Stimulated activated naive B cell treated with anti-CD40 and anti-IgM and Interleukin-4, amounts not matched to agents 10 μg/mL and 1 μg/mL and 100 μg/mL, for 72 hours (primary cell): ENCODE measurements at regions not wholly inside any gene's neighbourhood (a gene's known extent, or its start where the extent isn't known, plus 50 kb on each side); places are given as distances from the start of the nearest gene placed in this dataset.

Experiments used
- ATAC-seq, 2 donors: fragments of 150-1000 bp; cut with Tn5 transposase; replicated peaks; 2 replicates each; pipeline ENCODE4 v1.10.0; 2021; ENCODE audit warnings: moderate library complexity in 1 of 2
- DNase-seq: peaks from one replicate; pipeline ENCODE4 v3.0.0; 2021
- H3K27ac Mint-ChIP-seq: one replicate; pipeline ENCODE4 v1.8.0; 2022; ENCODE audit warnings: mild to moderate bottlenecking, mixed read lengths
- H3K27me3 Mint-ChIP-seq, 2 donors: one replicate each; pipeline ENCODE4 v1.8.0; 2022; ENCODE audit warnings: mixed read lengths in 2 of 2
- H3K36me3 Mint-ChIP-seq, 2 donors: one replicate each; pipeline ENCODE4 v1.8.0; 2022; ENCODE audit warnings: mixed read lengths in 2 of 2, mild to moderate bottlenecking in 1 of 2
- H3K4me1 Mint-ChIP-seq, 2 donors: one replicate each; pipeline ENCODE4 v1.8.0; 2022; ENCODE audit warnings: mixed read lengths in 2 of 2, mild to moderate bottlenecking in 1 of 2
- H3K4me3 Mint-ChIP-seq, 2 donors: one replicate each; pipeline ENCODE4 v1.8.0; 2022; ENCODE audit warnings: mild to moderate bottlenecking in 2 of 2, mixed read lengths in 2 of 2, moderate library complexity in 1 of 2
- H3K9me3 Mint-ChIP-seq, 2 donors: one replicate each; pipeline ENCODE4 v1.8.0; 2022; ENCODE audit warnings: mixed read lengths in 2 of 2, mild to moderate bottlenecking in 1 of 2

DNA sequence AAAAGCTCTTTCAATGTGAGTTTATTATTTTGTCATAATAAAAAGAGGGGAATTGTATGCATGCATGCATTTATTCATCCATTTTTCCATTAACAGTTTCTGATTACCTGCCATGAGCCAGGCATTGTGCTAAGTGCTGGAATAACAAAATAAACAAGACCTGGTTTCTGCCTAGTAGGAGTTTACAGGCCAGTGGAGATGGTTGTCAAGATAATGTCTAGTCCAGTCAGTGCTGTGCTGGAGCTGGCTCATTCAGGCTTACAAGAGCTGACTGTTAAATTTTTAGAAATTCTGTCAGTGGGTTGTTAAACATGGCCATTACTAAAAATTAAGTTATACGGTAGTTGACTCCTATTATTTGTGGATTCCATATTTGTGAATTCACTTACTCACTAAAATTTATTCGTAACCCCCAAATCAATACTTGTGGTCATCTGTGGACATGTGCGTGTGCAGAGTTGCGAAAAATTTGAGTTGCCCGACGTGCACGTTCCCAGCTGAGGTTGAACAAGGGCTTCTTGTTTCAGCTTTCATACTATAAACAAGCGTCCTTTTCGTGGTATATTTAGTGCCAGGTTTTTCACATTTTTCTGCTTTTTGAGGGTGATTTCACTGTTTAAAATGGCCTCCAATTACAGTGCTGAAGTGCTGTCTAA, 172.3 kb upstream of the RPS6KA3 start:
- H3K9me3 Mint-ChIP-seq = no peaks in the 10 kb centered on the region
- H3K4me1 Mint-ChIP-seq = no peaks in the 10 kb centered on the region
- no peak overlapping the region for H3K4me3 Mint-ChIP-seq
- DNase-seq (no peak), ATAC-seq (no peak)
- peaks cover 0 to 17% of the 10 kb centered on the region in 2 donors for H3K27me3 Mint-ChIP-seq
- no peak overlapping the region for H3K27ac Mint-ChIP-seq
- no peaks in the 10 kb centered on the region for H3K36me3 Mint-ChIP-seq

DNA sequence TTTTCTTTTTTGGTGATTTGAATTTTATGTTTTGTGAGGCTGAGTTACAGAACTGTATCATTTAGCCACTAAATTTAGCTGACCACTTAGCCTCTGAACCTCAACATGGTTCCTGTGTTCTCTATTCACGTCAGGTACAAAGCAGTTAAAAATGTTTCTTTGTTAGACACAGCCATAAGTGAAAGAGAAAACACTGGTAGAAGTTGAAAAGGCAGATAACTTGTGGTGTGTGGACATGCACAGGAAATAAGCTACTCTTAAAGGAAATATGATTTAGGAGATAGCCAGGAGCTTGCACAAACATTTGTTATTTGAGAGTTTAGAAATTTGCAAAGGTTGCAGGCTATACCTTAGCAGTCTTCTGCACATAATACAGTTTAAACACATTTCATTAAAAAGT, 171.0 kb upstream of the RPS6KA3 start:
- H3K9me3 Mint-ChIP-seq = no peaks in the 10 kb centered on the region
- ATAC-seq = no peak
- H3K27me3 Mint-ChIP-seq = peaks cover 0 to 7% of the 10 kb centered on the region in 2 donors
- no peak overlapping the region for H3K4me3 Mint-ChIP-seq
- no peaks in the 10 kb centered on the region for H3K36me3 Mint-ChIP-seq
- no peak overlapping the region for H3K27ac Mint-ChIP-seq
- no peak for DNase-seq
- peaks cover 3 to 6% of the 10 kb centered on the region in 2 donors for H3K4me1 Mint-ChIP-seq

DNA sequence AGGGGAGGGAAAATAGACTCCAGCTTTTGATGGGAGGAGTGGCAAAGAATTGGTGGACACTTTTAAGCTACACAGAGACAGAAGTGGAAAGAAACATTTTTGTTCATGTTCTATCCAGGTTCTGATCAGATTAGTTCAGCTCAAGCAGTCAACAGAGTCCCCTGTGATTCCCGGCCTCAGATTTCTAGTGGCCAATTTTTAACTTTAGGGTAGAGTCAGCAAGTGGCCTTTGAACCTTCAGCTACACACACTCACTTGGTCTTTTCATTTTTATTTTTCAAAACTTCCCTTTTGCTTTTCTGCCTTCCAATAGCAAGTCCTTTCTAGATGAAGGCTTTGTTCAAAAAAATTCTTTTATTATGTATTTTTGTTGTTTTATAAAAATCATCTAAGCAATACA, 169.2 kb upstream of the RPS6KA3 start:
- Mint-ChIP-seq H3K9me3 (no peaks in the 10 kb centered on the region), H3K27me3 (peaks cover 0 to 7% of the 10 kb centered on the region in 2 donors), H3K27ac (no peak overlapping the region), H3K36me3 (no peaks in the 10 kb centered on the region), H3K4me1 (peaks cover 3 to 6% of the 10 kb centered on the region in 2 donors), H3K4me3 (no peak overlapping the region)
- no peak for ATAC-seq
- DNase-seq = no peak

DNA sequence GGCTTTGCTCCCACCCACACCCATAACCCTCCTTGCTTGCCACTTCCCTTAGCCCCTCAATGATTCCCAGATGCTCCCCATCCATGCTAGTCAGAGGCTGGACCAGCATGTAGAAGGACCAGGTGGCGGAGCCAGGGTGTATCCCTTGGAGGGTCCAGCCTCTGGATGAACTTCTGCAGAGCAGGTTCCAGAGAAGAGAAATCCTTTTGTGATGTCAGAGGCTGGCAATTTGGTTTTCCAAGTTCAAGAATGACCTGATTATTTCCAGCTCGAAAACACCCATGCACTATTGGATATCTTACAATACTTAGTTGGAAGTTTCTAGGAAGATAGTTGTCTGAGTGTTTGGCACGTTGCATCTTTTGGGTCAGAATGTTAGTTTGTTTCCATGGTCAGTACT, 168.3 kb upstream of the RPS6KA3 start:
- peaks cover 0 to 3% of the 10 kb centered on the region in 2 donors for H3K27me3 Mint-ChIP-seq
- peaks cover 3 to 6% of the 10 kb centered on the region in 2 donors for H3K4me1 Mint-ChIP-seq
- H3K36me3 Mint-ChIP-seq = no peaks in the 10 kb centered on the region
- ATAC-seq (no peak), DNase-seq (no peak)
- no peak overlapping the region for H3K4me3 Mint-ChIP-seq
- H3K27ac Mint-ChIP-seq = no peak overlapping the region
- no peaks in the 10 kb centered on the region for H3K9me3 Mint-ChIP-seq

DNA sequence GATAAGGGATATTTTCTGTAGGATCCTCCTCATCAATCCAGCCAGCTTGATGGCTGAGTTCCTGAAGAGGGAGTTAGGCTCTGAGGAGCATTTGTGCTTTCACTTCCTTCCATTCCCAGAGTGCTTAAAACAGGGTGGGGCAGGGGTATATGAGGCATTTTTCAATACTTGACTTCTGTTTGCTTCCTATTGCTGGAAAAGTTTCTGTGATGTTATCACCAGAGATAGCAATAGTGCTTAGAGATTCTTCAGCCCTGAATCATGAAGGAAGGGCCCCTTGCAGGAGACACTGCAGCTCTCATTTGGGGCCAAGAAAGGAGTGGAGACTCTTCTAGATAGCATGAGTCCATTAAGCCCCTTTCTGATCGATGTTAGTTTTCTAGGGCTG, 166.7 kb upstream of the RPS6KA3 start:
- Mint-ChIP-seq H3K27me3 (peaks cover 0 to 3% of the 10 kb centered on the region in 2 donors), H3K27ac (no peak overlapping the region), H3K4me3 (no peak overlapping the region), H3K9me3 (no peaks in the 10 kb centered on the region), H3K4me1 (peaks cover 3 to 6% of the 10 kb centered on the region in 2 donors), H3K36me3 (no peaks in the 10 kb centered on the region)
- ATAC-seq (peak in 1 of 2 donors; percentile 24), DNase-seq (no peak)

DNA sequence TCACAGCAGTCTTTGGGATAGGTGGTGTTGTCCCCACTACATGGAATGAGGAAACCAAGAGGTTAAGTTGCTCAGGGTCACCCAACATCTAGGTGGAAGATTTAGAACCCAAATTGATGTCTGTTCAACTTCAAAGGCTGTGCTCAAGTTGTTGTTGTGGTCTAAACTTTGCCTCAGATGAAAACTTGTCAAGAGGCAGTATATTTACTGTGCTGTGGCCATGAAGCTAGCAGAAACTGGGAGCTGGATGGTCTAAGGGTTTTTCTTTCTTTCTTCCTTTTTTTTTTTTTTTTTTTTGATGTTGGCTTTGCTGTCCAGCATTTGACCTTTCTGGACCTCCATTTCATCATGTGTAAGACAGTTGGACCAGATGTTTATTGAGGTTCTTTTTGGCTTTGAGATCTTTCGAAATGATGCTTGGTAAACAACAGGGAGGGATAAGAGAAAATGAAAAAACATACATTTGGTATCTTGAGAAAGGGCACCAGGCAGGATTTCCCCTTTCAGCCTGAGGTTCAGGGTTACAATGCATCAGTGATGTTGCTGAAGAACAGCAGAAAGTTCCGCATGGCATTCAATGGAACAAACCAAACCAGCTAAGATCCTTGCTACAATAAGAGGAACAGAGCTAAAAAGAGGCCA, 166.2 kb upstream of the RPS6KA3 start:
- peaks cover 3 to 6% of the 10 kb centered on the region in 2 donors for H3K4me1 Mint-ChIP-seq
- peak overlapping the region in 1 of 2 donors; percentile 53 for H3K4me3 Mint-ChIP-seq
- H3K27ac Mint-ChIP-seq = peak overlapping the region; percentile 86
- H3K9me3 Mint-ChIP-seq = no peaks in the 10 kb centered on the region
- ATAC-seq (peak; percentile 84 to 89), DNase-seq (no peak)
- no peaks in the 10 kb centered on the region for H3K36me3 Mint-ChIP-seq
- H3K27me3 Mint-ChIP-seq = peaks cover 0 to 3% of the 10 kb centered on the region in 2 donors

DNA sequence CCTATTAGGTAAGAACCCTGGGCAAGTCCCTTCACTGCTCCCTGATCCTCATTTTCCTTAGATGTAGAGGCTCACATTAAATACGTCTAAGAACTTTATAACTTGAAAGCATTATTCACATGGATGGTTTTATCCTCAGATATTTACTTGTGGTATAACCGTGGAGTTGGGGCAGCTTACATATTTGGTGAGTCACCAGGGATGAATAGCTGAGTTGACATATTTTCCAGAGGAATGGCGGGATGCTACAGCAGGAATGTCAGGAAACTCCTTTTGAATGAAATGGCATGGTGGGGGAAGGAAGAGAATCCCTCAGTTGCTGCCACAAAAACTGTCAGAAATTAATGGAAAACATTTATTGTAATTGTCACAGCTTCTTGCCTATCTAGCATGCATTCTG, 165.3 kb upstream of the RPS6KA3 start:
- H3K27ac Mint-ChIP-seq = no peak overlapping the region
- H3K4me3 Mint-ChIP-seq = no peak overlapping the region
- no peaks in the 10 kb centered on the region for H3K9me3 Mint-ChIP-seq
- H3K27me3 Mint-ChIP-seq = peaks cover 0 to 3% of the 10 kb centered on the region in 2 donors
- no peak for DNase-seq
- H3K36me3 Mint-ChIP-seq = no peaks in the 10 kb centered on the region
- no peak for ATAC-seq
- peaks cover 3 to 12% of the 10 kb centered on the region in 2 donors for H3K4me1 Mint-ChIP-seq

DNA sequence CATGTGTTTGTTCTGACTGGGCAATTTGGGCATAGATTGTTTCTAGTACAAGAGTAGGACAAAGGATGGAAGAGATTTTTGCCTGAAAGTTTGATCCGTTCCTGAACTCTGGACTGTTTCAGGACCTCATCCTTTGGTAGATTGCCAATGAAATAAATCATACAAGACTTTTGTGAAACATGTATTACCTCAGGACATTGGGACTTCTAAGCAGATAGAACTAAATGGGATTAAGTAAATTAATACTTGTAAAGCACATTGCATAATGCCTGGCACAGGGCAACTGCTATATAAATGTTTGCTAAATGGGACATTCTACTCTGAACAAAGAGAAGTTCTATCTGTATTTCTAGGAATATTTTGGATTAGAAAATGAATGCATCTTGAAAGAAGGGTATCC, 164.8 kb upstream of the RPS6KA3 start:
- H3K27me3 Mint-ChIP-seq = peaks cover 0 to 3% of the 10 kb centered on the region in 2 donors
- no peak overlapping the region for H3K27ac Mint-ChIP-seq
- no peaks in the 10 kb centered on the region for H3K9me3 Mint-ChIP-seq
- ATAC-seq (no peak), DNase-seq (no peak)
- no peak overlapping the region for H3K4me3 Mint-ChIP-seq
- H3K36me3 Mint-ChIP-seq = no peaks in the 10 kb centered on the region
- peaks cover 3 to 14% of the 10 kb centered on the region in 2 donors for H3K4me1 Mint-ChIP-seq

DNA sequence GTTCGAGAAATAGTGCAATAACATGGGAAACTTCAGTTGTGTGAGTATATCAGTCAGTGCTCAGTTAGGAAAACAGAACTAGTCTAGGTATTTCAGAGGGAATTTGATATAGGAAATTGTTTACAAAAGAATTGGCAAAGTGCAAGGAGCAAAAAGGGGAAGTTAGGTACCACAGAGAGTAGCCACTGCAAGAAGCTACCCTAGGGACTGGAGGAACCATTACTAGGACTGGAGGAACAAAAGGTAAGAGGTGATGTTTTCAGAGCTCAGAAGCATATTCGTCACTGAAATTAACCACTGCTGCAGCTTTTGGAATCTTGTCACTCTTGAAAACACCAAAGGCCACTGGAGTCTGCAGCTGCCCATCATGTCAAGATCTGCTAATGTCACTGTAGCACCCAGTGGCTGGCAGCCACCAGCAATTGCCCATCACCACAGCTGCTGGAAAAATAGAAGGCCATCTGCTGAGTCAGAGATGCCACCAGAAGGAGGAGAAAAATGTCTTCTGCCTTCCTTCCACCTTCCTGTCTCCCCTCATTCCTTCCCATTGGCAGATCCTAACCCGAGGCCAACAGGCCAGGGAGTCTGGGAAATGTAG, 160.6 kb upstream of the RPS6KA3 start:
- Mint-ChIP-seq H3K9me3 (no peaks in the 10 kb centered on the region), H3K36me3 (no peaks in the 10 kb centered on the region), H3K4me3 (no peak overlapping the region), H3K4me1 (peaks cover 0 to 8% of the 10 kb centered on the region in 2 donors), H3K27ac (no peak overlapping the region), H3K27me3 (no peaks in the 10 kb centered on the region)
- DNase-seq = no peak
- ATAC-seq = peak; percentile 85 to 89

DNA sequence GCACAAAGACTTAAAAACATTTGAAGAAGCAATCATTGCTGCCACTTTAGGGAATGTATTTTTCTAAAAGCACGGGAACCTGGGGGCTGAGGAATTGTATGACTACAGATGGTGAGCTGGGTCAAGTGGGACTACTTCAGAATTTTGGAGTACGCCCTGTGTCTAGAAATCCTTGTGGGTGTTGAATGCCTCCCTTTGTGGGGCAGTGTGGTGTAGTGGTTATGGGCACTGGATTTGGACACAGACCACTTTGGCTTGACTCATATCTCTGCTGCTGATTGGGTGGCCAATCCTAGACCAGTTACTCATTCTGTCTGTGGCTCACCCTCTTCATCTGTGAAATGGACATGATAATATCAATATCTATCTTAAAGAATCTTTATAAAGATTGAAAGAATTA, 155.0 kb upstream of the RPS6KA3 start:
- H3K27me3 Mint-ChIP-seq = no peaks in the 10 kb centered on the region
- H3K9me3 Mint-ChIP-seq = no peaks in the 10 kb centered on the region
- no peak overlapping the region for H3K27ac Mint-ChIP-seq
- peaks cover 8 to 13% of the 10 kb centered on the region in 2 donors for H3K4me1 Mint-ChIP-seq
- no peak for DNase-seq
- no peaks in the 10 kb centered on the region for H3K36me3 Mint-ChIP-seq
- no peak for ATAC-seq
- H3K4me3 Mint-ChIP-seq = no peak overlapping the region

DNA sequence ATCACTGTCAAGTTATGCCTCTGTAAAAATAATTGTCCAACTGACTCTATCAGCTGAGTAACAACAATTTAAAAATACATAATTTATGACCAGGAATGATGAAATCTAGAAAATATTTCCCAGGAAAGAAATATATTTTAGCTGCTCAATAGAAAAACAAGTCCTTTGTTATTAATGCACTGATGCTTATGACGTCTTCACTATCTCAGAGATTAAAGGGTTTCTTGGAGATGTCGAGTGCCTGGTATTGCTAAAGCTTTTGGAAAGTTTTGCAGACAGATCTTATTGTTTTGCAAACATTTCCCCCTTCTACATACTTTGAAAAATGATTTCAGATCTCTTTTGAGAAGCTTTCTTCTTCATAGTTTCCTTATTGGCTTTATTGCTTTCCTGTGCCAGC, 154.6 kb upstream of the RPS6KA3 start:
- DNase-seq (no peak), ATAC-seq (no peak)
- no peak overlapping the region for H3K27ac Mint-ChIP-seq
- H3K9me3 Mint-ChIP-seq = no peaks in the 10 kb centered on the region
- no peaks in the 10 kb centered on the region for H3K27me3 Mint-ChIP-seq
- no peak overlapping the region for H3K4me3 Mint-ChIP-seq
- peaks cover 8 to 13% of the 10 kb centered on the region in 2 donors for H3K4me1 Mint-ChIP-seq
- H3K36me3 Mint-ChIP-seq = no peaks in the 10 kb centered on the region

DNA sequence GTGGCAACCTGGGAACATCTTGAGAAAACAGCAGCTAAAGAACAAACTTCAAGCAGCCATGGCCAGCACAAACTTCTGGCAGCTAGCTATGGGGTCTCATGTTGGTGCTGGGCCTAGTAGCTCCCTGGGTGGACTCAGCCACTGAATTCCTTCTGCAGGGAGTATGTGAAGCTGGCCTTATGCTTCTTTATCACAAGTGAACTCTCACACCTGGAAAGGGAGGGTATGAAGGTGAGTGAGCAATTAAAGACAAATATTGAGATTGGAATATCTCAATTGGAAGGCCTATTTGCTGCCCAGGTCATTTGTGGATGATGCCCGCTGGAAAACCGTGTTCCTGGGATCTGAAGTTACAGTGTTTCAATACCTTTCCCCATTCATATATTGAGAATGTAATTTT, 153.3 kb upstream of the RPS6KA3 start:
- DNase-seq (no peak), ATAC-seq (no peak)
- no peaks in the 10 kb centered on the region for H3K36me3 Mint-ChIP-seq
- no peaks in the 10 kb centered on the region for H3K9me3 Mint-ChIP-seq
- H3K4me1 Mint-ChIP-seq = peaks cover 8 to 13% of the 10 kb centered on the region in 2 donors
- no peak overlapping the region for H3K27ac Mint-ChIP-seq
- no peaks in the 10 kb centered on the region for H3K27me3 Mint-ChIP-seq
- H3K4me3 Mint-ChIP-seq = no peak overlapping the region

DNA sequence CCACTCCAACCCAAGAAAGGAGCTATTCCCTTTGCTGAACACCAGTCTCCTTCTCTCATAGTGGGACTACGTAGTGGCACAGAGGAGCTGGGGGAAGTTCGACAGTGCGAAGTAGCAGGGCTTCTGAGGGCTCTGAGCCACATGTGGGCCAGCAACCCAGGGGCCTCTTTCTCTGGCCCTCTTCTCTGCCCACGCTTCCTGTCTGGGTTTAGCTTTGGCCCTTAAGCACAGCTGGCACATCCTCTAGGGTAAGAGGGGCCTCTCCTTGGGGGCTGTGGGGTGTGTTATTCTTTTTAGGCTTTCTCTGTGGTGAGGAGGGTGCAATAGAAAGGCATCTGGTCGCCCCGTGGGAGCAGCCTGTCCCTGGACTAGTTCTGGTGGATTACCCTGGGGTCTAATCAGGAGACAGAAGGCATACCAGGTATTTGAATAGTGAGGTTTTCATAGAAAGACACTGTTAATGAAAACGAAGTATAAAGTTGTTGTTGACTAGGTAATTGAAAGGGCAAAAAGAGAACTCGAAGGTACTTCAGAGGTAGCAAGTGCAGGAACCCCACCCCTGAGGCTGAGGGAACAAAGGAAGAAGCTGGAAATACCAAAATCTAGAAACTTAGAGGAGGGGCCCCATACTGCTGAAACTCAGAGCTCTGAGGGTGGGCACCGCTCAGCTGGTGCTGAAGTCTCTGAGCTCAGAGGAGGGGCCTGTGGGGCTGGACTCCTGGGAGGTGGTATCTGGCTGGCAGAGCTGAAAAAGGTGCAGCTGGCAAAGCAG, 151.9 kb upstream of the RPS6KA3 start:
- Mint-ChIP-seq H3K27me3 (no peaks in the 10 kb centered on the region), H3K9me3 (no peaks in the 10 kb centered on the region), H3K4me3 (peak overlapping the region in 1 of 2 donors; percentile 67), H3K4me1 (peaks cover 12 to 14% of the 10 kb centered on the region in 2 donors), H3K36me3 (no peaks in the 10 kb centered on the region), H3K27ac (peak overlapping the region; percentile 86)
- DNase-seq (peak; percentile 31), ATAC-seq (peak; percentile 86 to 89)

DNA sequence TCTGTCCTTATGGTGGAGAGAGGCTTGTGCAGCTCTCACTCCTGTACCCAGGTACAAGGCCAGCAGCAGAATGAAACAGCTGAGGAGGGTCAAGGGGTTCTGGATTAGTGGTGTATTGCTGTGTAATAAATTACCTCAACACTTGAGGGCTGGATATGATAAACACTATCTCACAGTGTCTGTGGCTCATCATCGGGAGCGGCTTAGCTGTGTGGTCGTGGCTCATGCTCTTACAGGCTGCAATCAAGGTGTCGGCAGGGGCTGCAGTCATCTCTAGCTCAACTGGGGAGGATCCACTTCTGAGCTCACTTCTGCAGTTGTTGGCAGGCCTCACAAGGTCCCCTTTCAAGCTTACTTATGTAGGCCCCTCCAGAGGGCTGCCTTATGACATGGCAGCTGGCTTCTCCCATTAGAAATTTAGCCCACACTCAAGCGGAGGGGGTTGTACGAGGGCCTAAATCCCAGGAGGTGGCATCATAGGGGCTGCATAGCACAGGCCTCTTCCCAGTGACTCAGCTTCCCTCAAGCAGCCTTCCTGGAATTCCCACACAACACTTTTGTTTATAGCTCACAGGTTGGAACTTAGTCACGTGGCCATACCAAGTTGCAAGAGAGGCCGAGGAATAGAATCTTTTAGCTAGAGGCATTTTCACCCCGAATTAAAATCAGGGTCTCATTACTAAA, 148.2 kb upstream of the RPS6KA3 start:
- no peaks in the 10 kb centered on the region for H3K9me3 Mint-ChIP-seq
- H3K4me1 Mint-ChIP-seq = peaks cover 23 to 26% of the 10 kb centered on the region in 2 donors
- H3K27me3 Mint-ChIP-seq = no peaks in the 10 kb centered on the region
- ATAC-seq = no peak
- H3K36me3 Mint-ChIP-seq = peaks cover 0 to 2% of the 10 kb centered on the region in 2 donors
- DNase-seq = no peak
- no peak overlapping the region for H3K4me3 Mint-ChIP-seq
- no peak overlapping the region for H3K27ac Mint-ChIP-seq
